ENCODE measurements at regions not wholly inside any gene's neighbourhood (a gene's known extent, or its start where the extent isn't known, plus 50 kb on each side); places are given as distances from the start of the nearest gene placed in this dataset.

- TF ChIP-seq, protein P1, sequence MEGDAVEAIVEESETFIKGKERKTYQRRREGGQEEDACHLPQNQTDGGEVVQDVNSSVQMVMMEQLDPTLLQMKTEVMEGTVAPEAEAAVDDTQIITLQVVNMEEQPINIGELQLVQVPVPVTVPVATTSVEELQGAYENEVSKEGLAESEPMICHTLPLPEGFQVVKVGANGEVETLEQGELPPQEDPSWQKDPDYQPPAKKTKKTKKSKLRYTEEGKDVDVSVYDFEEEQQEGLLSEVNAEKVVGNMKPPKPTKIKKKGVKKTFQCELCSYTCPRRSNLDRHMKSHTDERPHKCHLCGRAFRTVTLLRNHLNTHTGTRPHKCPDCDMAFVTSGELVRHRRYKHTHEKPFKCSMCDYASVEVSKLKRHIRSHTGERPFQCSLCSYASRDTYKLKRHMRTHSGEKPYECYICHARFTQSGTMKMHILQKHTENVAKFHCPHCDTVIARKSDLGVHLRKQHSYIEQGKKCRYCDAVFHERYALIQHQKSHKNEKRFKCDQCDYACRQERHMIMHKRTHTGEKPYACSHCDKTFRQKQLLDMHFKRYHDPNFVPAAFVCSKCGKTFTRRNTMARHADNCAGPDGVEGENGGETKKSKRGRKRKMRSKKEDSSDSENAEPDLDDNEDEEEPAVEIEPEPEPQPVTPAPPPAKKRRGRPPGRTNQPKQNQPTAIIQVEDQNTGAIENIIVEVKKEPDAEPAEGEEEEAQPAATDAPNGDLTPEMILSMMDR (IDR thresholded peaks at IDR 0.05) = no peak
Observed at GRCh38 chr2:34340307-34340706, 741.2 kb upstream of the FAM98A start.

DNA sequence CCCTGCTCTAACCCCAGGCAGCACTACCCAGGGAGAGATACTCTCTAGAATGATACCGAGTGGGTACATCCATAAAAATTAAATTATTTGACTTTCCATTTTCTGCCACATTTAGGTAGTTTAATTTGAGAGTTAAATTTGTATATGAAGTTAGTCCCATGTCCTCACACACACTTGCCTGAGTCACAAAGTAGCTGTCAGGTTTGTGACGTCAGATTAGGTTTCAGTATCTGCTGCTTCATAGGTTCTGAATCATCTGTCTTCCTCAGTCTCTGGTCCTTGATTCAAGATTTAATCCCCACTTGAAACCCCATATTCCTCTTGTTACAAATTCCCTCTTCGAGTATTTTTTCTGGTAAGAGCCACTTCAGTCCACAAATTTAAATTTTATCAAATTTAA is 738.6 kb upstream of the FAM98A start:
- no peak for FAIRE-seq
- no peaks in the 10 kb centered on the region for H3K4me1 ChIP-seq
- TF ChIP-seq, protein P1 (IDR thresholded peaks at IDR 0.05) = no peak
- no peaks in the 10 kb centered on the region for H3K9me3 ChIP-seq
- intact Hi-C loops (cut with DNase I) = no loop called here
- no peak for ATAC-seq
- H3K27me3 ChIP-seq = no peaks in the 10 kb centered on the region
- no peak for DNase-seq
- no peaks in the 10 kb centered on the region for H3K36me3 ChIP-seq
- H3K4me3 ChIP-seq = no peak overlapping the region
- 91 to 94% methylated on average over 3 of the region's 3 CpGs for WGBS, 2 donors
- H3K27ac ChIP-seq = no peak overlapping the region

More at GRCh38 chr2:34340307-34340706, 741.2 kb upstream of the FAM98A start:
- Histone ChIP-seq H3K27ac (no peak overlapping the region), H3K4me3 (no peak overlapping the region), H3K4me1 (no peaks in the 10 kb centered on the region), H3K27me3 (no peaks in the 10 kb centered on the region), H3K9me3 (no peaks in the 10 kb centered on the region), H3K36me3 (no peaks in the 10 kb centered on the region)
- intact Hi-C loops (cut with DNase I) = no loop called here
- ATAC-seq = no peak
- no peak for FAIRE-seq
- 44 to 46% methylated on average over 1 of the region's 1 CpG for WGBS, 2 donors
- DNase-seq = no peak

GRCh38 chr2:34332813-34333212 is 733.7 kb upstream of the FAM98A start:
- intact Hi-C loops (cut with DNase I) = no loop called here
- H3K36me3 ChIP-seq = no peaks in the 10 kb centered on the region
- no peaks in the 10 kb centered on the region for H3K27me3 ChIP-seq
- TF ChIP-seq, protein P1 (IDR thresholded peaks at IDR 0.05) = no peak
- no peak overlapping the region for H3K27ac ChIP-seq
- FAIRE-seq (no peak), DNase-seq (no peak), ATAC-seq (no peak)
- H3K9me3 ChIP-seq = no peaks in the 10 kb centered on the region
- WGBS, 2 donors = 66 to 80% methylated on average over 2 of the region's 2 CpGs
- no peak overlapping the region for H3K4me3 ChIP-seq
- H3K4me1 ChIP-seq = no peaks in the 10 kb centered on the region

DNA sequence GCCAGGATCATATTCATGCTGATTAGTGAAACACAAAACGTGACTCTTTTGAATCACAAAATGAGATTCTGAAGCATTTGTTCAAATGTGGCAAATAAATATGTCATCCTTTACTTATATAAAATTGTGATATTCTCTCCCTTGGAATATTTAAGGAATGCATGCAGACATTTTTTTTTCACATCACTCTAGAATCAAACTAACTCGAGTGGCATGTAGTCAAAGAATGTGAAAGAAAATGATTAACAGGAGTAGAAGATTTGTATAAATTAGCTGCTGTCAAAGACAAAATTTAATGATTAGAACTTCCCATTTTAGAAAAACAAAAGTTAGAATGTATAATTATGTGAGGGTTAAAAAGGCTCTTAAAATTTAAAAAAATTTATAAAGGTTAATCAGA is 721.0 kb upstream of the FAM98A start:
- FAIRE-seq (peak; percentile 37), ATAC-seq (no peak), DNase-seq (no peak)
- intact Hi-C loops (cut with DNase I) = no loop called here
- Histone ChIP-seq H3K27me3 (no peaks in the 10 kb centered on the region), H3K4me3 (no peak overlapping the region), H3K9me3 (no peaks in the 10 kb centered on the region), H3K4me1 (no peaks in the 10 kb centered on the region), H3K27ac (no peak overlapping the region), H3K36me3 (no peaks in the 10 kb centered on the region)
- 81 to 86% methylated on average over 2 of the region's 2 CpGs for WGBS, 2 donors
- TF ChIP-seq, protein P1 (IDR thresholded peaks at IDR 0.05) = no peak

GRCh38 chr2:34317797-34318196 is 718.7 kb upstream of the FAM98A start:
- TF ChIP-seq, protein P1 (IDR thresholded peaks at IDR 0.05) = no peak
- Histone ChIP-seq H3K27me3 (no peaks in the 10 kb centered on the region), H3K9me3 (no peaks in the 10 kb centered on the region), H3K4me1 (no peaks in the 10 kb centered on the region), H3K27ac (no peak overlapping the region), H3K36me3 (no peaks in the 10 kb centered on the region), H3K4me3 (no peak overlapping the region)
- ATAC-seq (no peak), FAIRE-seq (no peak), DNase-seq (no peak)
- intact Hi-C loops (cut with DNase I) = no loop called here
- WGBS, 2 donors = 38 to 39% methylated on average over 3 of the region's 3 CpGs
